ENCODE measurements at regions not wholly inside any gene's neighbourhood (a gene's known extent, or its start where the extent isn't known, plus 50 kb on each side); places are given as distances from the start of the nearest gene placed in this dataset.

GRCh38 chr2:216967889-216968288 lies 108.0 kb upstream of the TNP1 start:
- H3K4me3 Mint-ChIP-seq = no peak overlapping the region
- peaks cover 20% of the 10 kb centered on the region for H3K27me3 Mint-ChIP-seq
- CTCF ChIA-PET = no interaction called here
- no peak overlapping the region for H3K27ac Mint-ChIP-seq
- DNase-seq = no peak
- H3K36me3 Mint-ChIP-seq = no peaks in the 10 kb centered on the region
- H3K9me3 Mint-ChIP-seq = no peaks in the 10 kb centered on the region
- H3K4me1 Mint-ChIP-seq = no peaks in the 10 kb centered on the region

GRCh38 chr2:216960671-216961268 lies 100.9 kb upstream of the TNP1 start:
- no peak for DNase-seq
- CTCF ChIA-PET = interaction anchor here (0.5 kb wide), 1 partner anchor 493 kb away, joined by 3 read pairs; no protein-coding TSS in a partner anchor
- no peaks in the 10 kb centered on the region for H3K36me3 Mint-ChIP-seq
- peaks cover 9% of the 10 kb centered on the region for H3K27me3 Mint-ChIP-seq
- no peaks in the 10 kb centered on the region for H3K4me1 Mint-ChIP-seq
- no peak overlapping the region for H3K27ac Mint-ChIP-seq
- H3K9me3 Mint-ChIP-seq = no peaks in the 10 kb centered on the region
- H3K4me3 Mint-ChIP-seq = no peak overlapping the region

GRCh38 chr2:216959433-216959832 lies 99.6 kb upstream of the TNP1 start:
- peaks cover 6% of the 10 kb centered on the region for H3K27me3 Mint-ChIP-seq

GRCh38 chr2:216956820-216957493 lies 97.1 kb upstream of the TNP1 start:
- peaks cover 13% of the 10 kb centered on the region for H3K9me3 Mint-ChIP-seq
- no peaks in the 10 kb centered on the region for H3K4me1 Mint-ChIP-seq
- H3K4me3 Mint-ChIP-seq = no peak overlapping the region
- no peaks in the 10 kb centered on the region for H3K36me3 Mint-ChIP-seq
- DNase-seq = no peak
- no peaks in the 10 kb centered on the region for H3K27me3 Mint-ChIP-seq
- CTCF ChIA-PET = no interaction called here
- no peak overlapping the region for H3K27ac Mint-ChIP-seq

More at GRCh38 chr2:216959433-216959832, 99.6 kb upstream of the TNP1 start:
- H3K4me3 Mint-ChIP-seq = no peak overlapping the region
- H3K4me1 Mint-ChIP-seq = no peaks in the 10 kb centered on the region
- DNase-seq = no peak
- H3K27ac Mint-ChIP-seq = no peak overlapping the region
- H3K9me3 Mint-ChIP-seq = peaks cover 3% of the 10 kb centered on the region
- no peaks in the 10 kb centered on the region for H3K36me3 Mint-ChIP-seq
- CTCF ChIA-PET = interaction anchor here (0.7 kb wide), 1 partner anchor 10 kb away, joined by 4 read pairs; no protein-coding TSS in a partner anchor

GRCh38 chr2:216951171-216951570 lies 91.3 kb upstream of the TNP1 start:
- H3K9me3 Mint-ChIP-seq = peaks cover 13% of the 10 kb centered on the region
- CTCF ChIA-PET = no interaction called here
- DNase-seq = no peak
- peaks cover 18% of the 10 kb centered on the region for H3K27me3 Mint-ChIP-seq
- no peaks in the 10 kb centered on the region for H3K36me3 Mint-ChIP-seq
- no peak overlapping the region for H3K4me3 Mint-ChIP-seq
- no peak overlapping the region for H3K27ac Mint-ChIP-seq
- H3K4me1 Mint-ChIP-seq = no peaks in the 10 kb centered on the region

GRCh38 chr2:216950547-216950946 lies 90.7 kb upstream of the TNP1 start:
- no peaks in the 10 kb centered on the region for H3K36me3 Mint-ChIP-seq
- CTCF ChIA-PET = interaction anchor here (0.6 kb wide), 1 partner anchor 1166 kb away, joined by 3 read pairs; no protein-coding TSS in a partner anchor

GRCh38 chr2:216949700-216950413 lies 90.0 kb upstream of the TNP1 start:
- H3K36me3 Mint-ChIP-seq = no peaks in the 10 kb centered on the region
- peaks cover 20% of the 10 kb centered on the region for H3K27me3 Mint-ChIP-seq
- no peak overlapping the region for H3K27ac Mint-ChIP-seq
- no peak overlapping the region for H3K4me3 Mint-ChIP-seq
- CTCF ChIA-PET = no interaction called here
- DNase-seq = no peak
- H3K9me3 Mint-ChIP-seq = peaks cover 10% of the 10 kb centered on the region
- H3K4me1 Mint-ChIP-seq = no peaks in the 10 kb centered on the region

More at GRCh38 chr2:216950547-216950946, 90.7 kb upstream of the TNP1 start:
- no peak overlapping the region for H3K27ac Mint-ChIP-seq
- DNase-seq = no peak
- peaks cover 18% of the 10 kb centered on the region for H3K27me3 Mint-ChIP-seq
- no peaks in the 10 kb centered on the region for H3K4me1 Mint-ChIP-seq
- peaks cover 13% of the 10 kb centered on the region for H3K9me3 Mint-ChIP-seq
- no peak overlapping the region for H3K4me3 Mint-ChIP-seq

GRCh38 chr2:216947055-216947454 lies 87.2 kb upstream of the TNP1 start:
- no peaks in the 10 kb centered on the region for H3K9me3 Mint-ChIP-seq
- CTCF ChIA-PET = no interaction called here
- no peak overlapping the region for H3K4me3 Mint-ChIP-seq

GRCh38 chr2:216944733-216945132 lies 84.9 kb upstream of the TNP1 start:
- CTCF ChIA-PET = no interaction called here
- H3K4me1 Mint-ChIP-seq = no peaks in the 10 kb centered on the region
- DNase-seq = no peak
- H3K4me3 Mint-ChIP-seq = no peak overlapping the region
- peaks cover 2% of the 10 kb centered on the region for H3K9me3 Mint-ChIP-seq
- peaks cover 18% of the 10 kb centered on the region for H3K27me3 Mint-ChIP-seq
- no peaks in the 10 kb centered on the region for H3K36me3 Mint-ChIP-seq
- no peak overlapping the region for H3K27ac Mint-ChIP-seq

More at GRCh38 chr2:216947055-216947454, 87.2 kb upstream of the TNP1 start:
- peaks cover 29% of the 10 kb centered on the region for H3K27me3 Mint-ChIP-seq
- H3K27ac Mint-ChIP-seq = no peak overlapping the region
- DNase-seq = no peak
- H3K36me3 Mint-ChIP-seq = no peaks in the 10 kb centered on the region
- H3K4me1 Mint-ChIP-seq = no peaks in the 10 kb centered on the region

- Mint-ChIP-seq H3K36me3 (no peaks in the 10 kb centered on the region), H3K27ac (no peak overlapping the region), H3K9me3 (peaks cover 2% of the 10 kb centered on the region), H3K4me1 (no peaks in the 10 kb centered on the region), H3K27me3 (peaks cover 15% of the 10 kb centered on the region), H3K4me3 (no peak overlapping the region)
- DNase-seq = no peak
- CTCF ChIA-PET = no interaction called here
Measured at GRCh38 chr2:216943109-216943508, 83.2 kb upstream of the TNP1 start.

- CTCF ChIA-PET = no interaction called here
- no peak for DNase-seq
- peaks cover 2% of the 10 kb centered on the region for H3K9me3 Mint-ChIP-seq
- no peak overlapping the region for H3K4me3 Mint-ChIP-seq
- no peak overlapping the region for H3K27ac Mint-ChIP-seq
- H3K36me3 Mint-ChIP-seq = no peaks in the 10 kb centered on the region
- H3K27me3 Mint-ChIP-seq = peaks cover 19% of the 10 kb centered on the region
- no peaks in the 10 kb centered on the region for H3K4me1 Mint-ChIP-seq
Measured at GRCh38 chr2:216942465-216942864, 82.6 kb upstream of the TNP1 start.

- Mint-ChIP-seq H3K27me3 (peaks cover 22% of the 10 kb centered on the region), H3K27ac (no peak overlapping the region), H3K4me1 (no peaks in the 10 kb centered on the region), H3K4me3 (no peak overlapping the region), H3K9me3 (peaks cover 2% of the 10 kb centered on the region), H3K36me3 (no peaks in the 10 kb centered on the region)
- no peak for DNase-seq
- CTCF ChIA-PET = no interaction called here
Measured at GRCh38 chr2:216942016-216942415, 82.2 kb upstream of the TNP1 start.

- Mint-ChIP-seq H3K9me3 (peaks cover 2% of the 10 kb centered on the region), H3K27ac (no peak overlapping the region), H3K27me3 (peaks cover 37% of the 10 kb centered on the region), H3K36me3 (no peaks in the 10 kb centered on the region), H3K4me1 (no peaks in the 10 kb centered on the region), H3K4me3 (no peak overlapping the region)
- DNase-seq = no peak
- CTCF ChIA-PET = no interaction called here
Measured at GRCh38 chr2:216936954-216937357, 77.1 kb upstream of the TNP1 start.

GRCh38 chr2:216934623-216935022 lies 74.8 kb upstream of the TNP1 start:
- Mint-ChIP-seq H3K27ac (no peak overlapping the region), H3K9me3 (no peaks in the 10 kb centered on the region), H3K4me1 (no peaks in the 10 kb centered on the region), H3K4me3 (no peak overlapping the region), H3K27me3 (peaks cover 42% of the 10 kb centered on the region), H3K36me3 (no peaks in the 10 kb centered on the region)
- no peak for DNase-seq
- CTCF ChIA-PET = no interaction called here

- DNase-seq = no peak
- CTCF ChIA-PET = interaction anchor here (0.6 kb wide), 1 partner anchor 577 kb away, joined by 3 read pairs; no protein-coding TSS in a partner anchor
- H3K4me1 Mint-ChIP-seq = no peaks in the 10 kb centered on the region
- peaks cover 42% of the 10 kb centered on the region for H3K27me3 Mint-ChIP-seq
- H3K4me3 Mint-ChIP-seq = no peak overlapping the region
- no peaks in the 10 kb centered on the region for H3K9me3 Mint-ChIP-seq
- H3K36me3 Mint-ChIP-seq = no peaks in the 10 kb centered on the region
- H3K27ac Mint-ChIP-seq = no peak overlapping the region
Measured at GRCh38 chr2:216934151-216934550, 74.3 kb upstream of the TNP1 start.

Data from activated naive CD4-positive, alpha-beta T cell treated with anti-CD3 and anti-CD28 coated beads, Interleukin-2, amount 10 ng/mL, durations not matched to agents 7 days and 5 days (primary cell).